Natural killer cell (primary cell): ENCODE measurements at regions not wholly inside any gene's neighbourhood (a gene's known extent, or its start where the extent isn't known, plus 50 kb on each side); places are given as distances from the start of the nearest gene placed in this dataset.
A peak's percentile ranks its signal among the peaks of the same experiment; 100 is the strongest.

Experiments used
- ATAC-seq, 3 donors: fragments of 150-1000 bp in 2 of 3; fragments of 200-7000 bp in 1 of 3; cut with Tn5 transposase; 1 replicate in 1 of 3; 2 replicates in 2 of 3; pipeline ENCODE4 v1.10.0; 2021; ENCODE audit warnings: mild to moderate bottlenecking in 2 of 3, moderate library complexity in 2 of 3
- DNase-seq, 2 donors: peaks; one replicate each; pipeline versions ENCODE4 v3.0.0 to v3.0.0-alpha.2; 2013 to 2021; ENCODE audit warnings: mixed read lengths in 1 of 2
- H3K27ac ChIP-seq: one replicate; pipeline ENCODE4 v1.5.1; 2013; ENCODE audit warnings: mild to moderate bottlenecking, low read length
- H3K27me3 ChIP-seq: one replicate; pipeline ENCODE4 v1.6.1; 2013; ENCODE audit warnings: low read length; ENCODE audit not compliant: control insufficient read depth, insufficient read depth
- H3K36me3 ChIP-seq: one replicate; pipeline ENCODE4 v1.6.1; 2013; ENCODE audit warnings: low read length; ENCODE audit not compliant: control insufficient read depth, insufficient read depth
- H3K4me1 ChIP-seq: one replicate; pipeline ENCODE4 v1.6.1; 2013; ENCODE audit warnings: low read length; ENCODE audit not compliant: control insufficient read depth, insufficient read depth
- H3K4me3 ChIP-seq: one replicate; pipeline ENCODE4 v1.5.1; 2013; ENCODE audit warnings: low read length
- H3K9me3 ChIP-seq: one replicate; pipeline ENCODE4 v1.6.1; 2013; ENCODE audit warnings: low read length; ENCODE audit not compliant: control insufficient read depth, insufficient read depth
- H3K27ac Mint-ChIP-seq, 2 donors: one replicate each; pipeline ENCODE4 v1.8.0; 2022; ENCODE audit warnings: mild to moderate bottlenecking in 2 of 2, mixed read lengths in 2 of 2, moderate library complexity in 1 of 2
- H3K27me3 Mint-ChIP-seq, 2 donors: one replicate each; pipeline ENCODE4 v1.8.0; 2022; ENCODE audit warnings: low read depth in 2 of 2, mixed read lengths in 2 of 2
- H3K36me3 Mint-ChIP-seq: one replicate; pipeline ENCODE4 v1.8.0; 2022; ENCODE audit warnings: mixed read lengths
- H3K4me1 Mint-ChIP-seq, 2 donors: one replicate each; pipeline ENCODE4 v1.8.0; 2022; ENCODE audit warnings: mixed read lengths in 2 of 2
- H3K4me3 Mint-ChIP-seq: one replicate; pipeline ENCODE4 v1.8.0; 2022; ENCODE audit warnings: mild to moderate bottlenecking, moderate library complexity, mixed read lengths
- H3K9me3 Mint-ChIP-seq, 2 donors: one replicate each; pipeline ENCODE4 v1.8.0; 2022; ENCODE audit warnings: mixed read lengths in 2 of 2
- CTCF ChIP-seq: fragments of 200-600 bp; IDR thresholded peaks from one replicate; pipeline ENCODE4 v1.8.0; 2022; ENCODE audit warnings: antibody characterized with exemption
- WGBS: methylation state at CpG from one replicate; pipeline ENCODE4 v1.1.7; 2013; ENCODE audit warnings: missing lambda C conversion rate; ENCODE audit not compliant: insufficient coverage; 5-methylcytosine and 5-hydroxymethylcytosine counted together
- intact Hi-C: fragments of 100-400 bp; cut with micrococcal nuclease; formaldehyde crosslinking; loops from one replicate; pipeline ENCODE4 v1.14.2; 2022

GRCh38 chr5:34521628-34522290 is 134.4 kb upstream of the RAI14 start:
- H3K4me1 ChIP-seq, result no peaks in the 10 kb centered on the region
- H3K36me3 Mint-ChIP-seq, result no peaks in the 10 kb centered on the region
- no peak overlapping the region for H3K27ac ChIP-seq
- peaks cover 0 to 2% of the 10 kb centered on the region in 2 donors for H3K27me3 Mint-ChIP-seq
- 87% methylated on average over 8 of the region's 8 CpGs for WGBS
- H3K9me3 Mint-ChIP-seq, result no peaks in the 10 kb centered on the region
- ATAC-seq (no peak), DNase-seq (no peak)
- intact Hi-C loops, result loop anchor here (5.0 kb wide), 1 partner anchor 34 kb away; no protein-coding TSS in a partner anchor
- no peaks in the 10 kb centered on the region for H3K36me3 ChIP-seq
- H3K27me3 ChIP-seq, result no peaks in the 10 kb centered on the region
- peaks cover 11 to 15% of the 10 kb centered on the region in 2 donors for H3K4me1 Mint-ChIP-seq
- no peaks in the 10 kb centered on the region for H3K9me3 ChIP-seq
- no peak overlapping the region for H3K4me3 ChIP-seq
- H3K4me3 Mint-ChIP-seq, result no peak overlapping the region
- H3K27ac Mint-ChIP-seq, result no peak overlapping the region
- TF ChIP-seq CTCF, result no peak

- Mint-ChIP-seq H3K36me3 (no peaks in the 10 kb centered on the region), H3K4me3 (no peak overlapping the region), H3K9me3 (no peaks in the 10 kb centered on the region), H3K27me3 (no peaks in the 10 kb centered on the region), H3K4me1 (peaks cover 11 to 15% of the 10 kb centered on the region in 2 donors), H3K27ac (peak overlapping the region in 1 of 2 donors; percentile 70)
- H3K36me3 ChIP-seq, result no peaks in the 10 kb centered on the region
- peak; percentile 83 for TF ChIP-seq CTCF
- WGBS, result 50% methylated on average over 9 of the region's 11 CpGs
- DNase-seq, result peak; percentile 29 to 76
- ATAC-seq, result peak; percentile 59 to 88 (median 86)
- no peaks in the 10 kb centered on the region for H3K27me3 ChIP-seq
- H3K4me1 ChIP-seq, result no peaks in the 10 kb centered on the region
- H3K27ac ChIP-seq, result no peak overlapping the region
- H3K4me3 ChIP-seq, result no peak overlapping the region
- no peaks in the 10 kb centered on the region for H3K9me3 ChIP-seq
- intact Hi-C loops, result loop anchor here (1.0 to 5.0 kb wide), 2 partner anchors 35 to 376 kb away; no protein-coding TSS in a partner anchor
These were observed 133.3 kb upstream of the RAI14 start for GRCh38 chr5:34522599-34523386.

- no peak for TF ChIP-seq CTCF
- 0% methylated on average over 1 of the region's 1 CpG for WGBS
- DNase-seq (no peak), ATAC-seq (peak in 1 of 3 donors; percentile 40)
- Histone ChIP-seq H3K27me3 (no peaks in the 10 kb centered on the region), H3K4me3 (no peak overlapping the region), H3K4me1 (no peaks in the 10 kb centered on the region), H3K27ac (no peak overlapping the region), H3K36me3 (no peaks in the 10 kb centered on the region), H3K9me3 (no peaks in the 10 kb centered on the region)
- Mint-ChIP-seq H3K4me3 (no peak overlapping the region), H3K36me3 (no peaks in the 10 kb centered on the region), H3K9me3 (no peaks in the 10 kb centered on the region), H3K27ac (peak overlapping the region in 1 of 2 donors; percentile 70), H3K27me3 (no peaks in the 10 kb centered on the region), H3K4me1 (peaks cover 11 to 15% of the 10 kb centered on the region in 2 donors)
- intact Hi-C loops, result loop anchor here (1.0 to 5.0 kb wide), 2 partner anchors 36 to 375 kb away; no protein-coding TSS in a partner anchor
These were observed 132.8 kb upstream of the RAI14 start for GRCh38 chr5:34523387-34523726.
